HCT116 (cell line): ENCODE measurements at regions not wholly inside any gene's neighbourhood (a gene's known extent, or its start where the extent isn't known, plus 50 kb on each side); places are given as distances from the start of the nearest gene placed in this dataset.

Experiments
- ATAC-seq: fragments of 200-7000 bp; cut with Tn5 transposase; 2 replicates; pipeline ENCODE4 v1.9.1; 2020; ENCODE audit warnings: mild to moderate bottlenecking, moderate library complexity
- BruUV-seq: library from RNA; stranded (reverse); fragments of 400-500 nt; replicated peaks from 2 replicates; lab custom pipeline; 2021; lab: Mats Ljungman, UMichigan
- CTCF ChIA-PET: fragments of 300-600 bp; sonication (Branson Sonifier 250); formaldehyde crosslinking; loops from one replicate; lab custom pipeline; 2021; ENCODE audit warnings: antibody characterized with exemption; lab: Charles Lee
- POLR2A ChIA-PET: fragments of 300-600, 350-600 bp; sonication (Branson Sonifier 250); formaldehyde crosslinking; loops from one replicate; lab custom pipeline; 2021; ENCODE audit warnings: antibody characterized with exemption; lab: Charles Lee
- RAD21 ChIA-PET, 2 experiments: fragments of 300-600 bp; sonication (Branson Sonifier 250); formaldehyde crosslinking; loops; one replicate each; lab custom pipeline; 2023; ENCODE audit warnings: low total read pairs in 2 of 2; ENCODE audit not compliant: uncharacterized antibody in 2 of 2, unreplicated experiment in 2 of 2, low non-redundant PET in 1 of 2; lab: Charles Lee
- DNase-seq: peaks from one replicate; pipeline ENCODE4 v3.0.0-alpha.2; 2010; ENCODE audit warnings: low read depth, low spot score
- H2AFZ ChIP-seq: fragments of 200-600 bp; shearing (Covaris generic), sonication (generic); 2 replicates; pipeline ENCODE4 v1.6.1; 2017; ENCODE audit warnings: low read depth, mixed run types, mixed read lengths, antibody characterized with exemption, low read length; ENCODE audit not compliant: poor library complexity, severe bottlenecking
- H3K27ac ChIP-seq: 2 replicates; pipeline ENCODE4 v1.5.1; 2012; ENCODE audit warnings: low read depth, low read length
- H3K27me3 ChIP-seq: fragments of 200-600 bp; sonication (generic); 2 replicates; pipeline ENCODE4 v1.6.1; 2016; ENCODE audit warnings: mixed run types, low read length, mixed read lengths; ENCODE audit not compliant: insufficient read depth
- H3K36me3 ChIP-seq, 2 experiments: fragments of 200-500 bp in 1 of 2; fragments of 200-600 bp in 1 of 2; sonication (Bioruptor generic) in 1 of 2; sonication (generic) in 1 of 2; 2 replicates each; pipeline versions ENCODE4 v1.5.1 to v1.6.1; 2014 to 2016; ENCODE audit warnings: low read length in 2 of 2, inconsistent platforms in 1 of 2, mixed read lengths in 1 of 2, mixed run types in 1 of 2; ENCODE audit not compliant: insufficient read depth in 2 of 2, control insufficient read depth in 1 of 2
- H3K4me1 ChIP-seq, 2 experiments: fragments of 200-600 bp in 1 of 2; sonication (generic) in 1 of 2; 2 replicates each; pipeline versions ENCODE4 v1.5.1 to v1.6.1; 2012 to 2017; ENCODE audit warnings: low read length in 2 of 2, inconsistent platforms in 1 of 2, mild to moderate bottlenecking in 1 of 2, mixed read lengths in 1 of 2, mixed run types in 1 of 2, moderate library complexity in 1 of 2; ENCODE audit not compliant: insufficient read depth in 2 of 2, control insufficient read depth in 1 of 2
- H3K4me2 ChIP-seq: fragments of 200-600 bp; sonication (generic); 2 replicates; pipeline ENCODE4 v1.6.1; 2017; ENCODE audit warnings: mixed run types, low read length, mixed read lengths
- H3K4me3 ChIP-seq, 2 experiments: fragments of 200-600 bp in 1 of 2; sonication (generic) in 1 of 2; replicated peaks in 1 of 2; 2 replicates each; pipeline ENCODE4 v1.5.1; 2011 to 2016; ENCODE audit warnings: low read length in 2 of 2, control low read depth in 1 of 2, low read depth in 1 of 2, mild to moderate bottlenecking in 1 of 2, mixed read lengths in 1 of 2, mixed run types in 1 of 2
- H3K79me2 ChIP-seq: fragments of 200-600 bp; sonication (generic); 2 replicates; pipeline ENCODE4 v1.6.1; 2017; ENCODE audit warnings: mild to moderate bottlenecking, mixed run types, low read length, moderate library complexity, mixed read lengths; ENCODE audit not compliant: insufficient read depth
- H3K9ac ChIP-seq: fragments of 200-600 bp; sonication (generic); 2 replicates; pipeline ENCODE4 v1.6.1; 2016; ENCODE audit warnings: low read length, mixed read lengths
- H3K9me2 ChIP-seq: fragments of 200-600 bp; sonication (generic), shearing (Covaris generic); 2 replicates; pipeline ENCODE4 v1.6.1; 2017; ENCODE audit warnings: mixed run types, mild to moderate bottlenecking, moderate library complexity; ENCODE audit not compliant: insufficient read depth
- H3K9me3 ChIP-seq, 2 experiments: fragments of 200-500 bp in 1 of 2; fragments of 200-600 bp in 1 of 2; sonication (Bioruptor generic) in 1 of 2; sonication (generic) in 1 of 2; 2 replicates each; pipeline ENCODE4 v1.6.1; 2014 to 2017; ENCODE audit warnings: low read length in 2 of 2, mixed read lengths in 2 of 2, inconsistent platforms in 1 of 2, low read depth in 1 of 2, mild to moderate bottlenecking in 1 of 2, mixed run types in 1 of 2, moderate library complexity in 1 of 2; ENCODE audit not compliant: control insufficient read depth in 1 of 2, insufficient read depth in 1 of 2
- H4K20me1 ChIP-seq: fragments of 200-600 bp; sonication (generic), shearing (Covaris generic); 2 replicates; pipeline ENCODE4 v1.6.1; 2017; ENCODE audit warnings: mixed run types, mild to moderate bottlenecking, moderate library complexity; ENCODE audit not compliant: insufficient read depth
- CEBPB ChIP-seq: IDR thresholded peaks from 2 replicates; pipeline ENCODE4 v1.6.1; 2012; ENCODE audit warnings: low read depth
- EGR1 ChIP-seq: IDR thresholded peaks from 2 replicates; pipeline ENCODE4 v1.6.1; 2012; ENCODE audit warnings: low read depth
- EZH2phosphoT487 ChIP-seq: fragments of 200-600 bp; IDR thresholded peaks from 2 replicates; pipeline ENCODE4 v1.6.1; 2018; ENCODE audit warnings: antibody characterized with exemption, borderline replicate concordance
- FOSL1 ChIP-seq: IDR thresholded peaks from 2 replicates; pipeline ENCODE4 v1.6.1; 2012; ENCODE audit warnings: low read depth
- POLR2A ChIP-seq: IDR thresholded peaks from 2 replicates; pipeline ENCODE4 v1.7.0; 2011; ENCODE audit warnings: borderline replicate concordance; ENCODE audit not compliant: insufficient read depth, insufficient read length; ENCODE audit errors: extremely low read depth
- RAD21 ChIP-seq: IDR thresholded peaks from 2 replicates; pipeline ENCODE4 v1.6.1; 2012; ENCODE audit warnings: low read depth, mild to moderate bottlenecking
- SP1 ChIP-seq: IDR thresholded peaks from 2 replicates; pipeline ENCODE4 v1.6.1; 2012; ENCODE audit warnings: low read depth
- SRF ChIP-seq: IDR thresholded peaks from 2 replicates; pipeline ENCODE4 v1.6.1; 2012; ENCODE audit warnings: low read depth
- TCF7L2 ChIP-seq: IDR thresholded peaks from 2 replicates; pipeline ENCODE4 v1.7.0; 2011; ENCODE audit warnings: borderline replicate concordance, inconsistent platforms; ENCODE audit not compliant: insufficient read depth, insufficient read length; ENCODE audit errors: extremely low read depth
- ZNF274 ChIP-seq: fragments of 200-500 bp; sonication (Bioruptor generic); IDR thresholded peaks from 2 replicates; pipeline ENCODE4 v1.6.1; 2014; ENCODE audit warnings: mild to moderate bottlenecking, low read depth, low read length, inconsistent platforms
- intact Hi-C: fragments of 100-400 bp; cut with micrococcal nuclease; formaldehyde crosslinking; loops from 2 replicates; pipeline ENCODE4 v1.10.0; 2022
- TF ChIP-seq, protein P1 (sequence below): IDR thresholded peaks from 2 replicates; pipeline ENCODE4 v1.6.1; 2011; ENCODE audit warnings: mild to moderate bottlenecking, low read length, moderate library complexity; ENCODE audit not compliant: insufficient replicate concordance; ENCODE audit errors: extremely low read depth
- TF ChIP-seq, protein P2 (sequence below): IDR thresholded peaks from 2 replicates; pipeline ENCODE4 v1.6.1; 2012; ENCODE audit warnings: low read depth
- TF ChIP-seq, protein P3 (sequence below): IDR thresholded peaks from 2 replicates; pipeline ENCODE4 v1.6.1; 2012
- TF ChIP-seq, protein P4 (sequence below), 3 experiments: fragments of 200-600 bp in 1 of 3; sonication (generic) in 1 of 3; IDR thresholded peaks in 2 of 3; conservative IDR thresholded peaks in 1 of 3; 2 replicates each; pipeline ENCODE4 v1.5.1; 2012 to 2017; ENCODE audit warnings: low read depth in 2 of 3, low read length in 2 of 3, antibody characterized with exemption in 1 of 3, borderline replicate concordance in 1 of 3, control low read depth in 1 of 3, mild to moderate bottlenecking in 1 of 3, mixed read lengths in 1 of 3, mixed run types in 1 of 3, moderate library complexity in 1 of 3; ENCODE audit not compliant: insufficient read depth in 1 of 3

DNA sequence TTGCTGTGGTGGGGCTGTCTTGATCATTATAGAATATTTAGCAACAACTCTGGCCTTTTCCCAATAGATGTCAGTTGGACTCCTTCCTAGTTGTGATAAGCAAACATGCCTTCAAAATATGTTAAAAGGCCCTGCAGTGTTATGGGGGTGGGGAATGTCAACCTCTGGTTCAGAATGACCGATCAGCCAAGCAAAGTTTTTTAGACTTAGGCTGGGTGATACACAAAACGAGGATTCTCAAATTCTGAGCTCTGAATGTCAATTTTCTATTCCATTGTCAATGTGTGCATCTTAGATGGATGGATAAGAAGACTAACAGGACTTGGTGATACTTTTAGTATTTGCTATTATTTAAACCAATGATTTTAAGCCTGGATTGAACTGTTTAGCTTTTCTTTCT, 940.0 kb upstream of the GRIA3 start:
- H3K79me2 ChIP-seq: no peaks in the 10 kb centered on the region
- H2AFZ ChIP-seq: no peak overlapping the region
- no peaks in the 10 kb centered on the region for H4K20me1 ChIP-seq
- no peaks in the 10 kb centered on the region for H3K9me2 ChIP-seq
- H3K4me3 ChIP-seq: no peak overlapping the region
- intact Hi-C loops: no loop called here
- ATAC-seq: no peak
- TF ChIP-seq RAD21: no peak
- TF ChIP-seq, protein P1, sequence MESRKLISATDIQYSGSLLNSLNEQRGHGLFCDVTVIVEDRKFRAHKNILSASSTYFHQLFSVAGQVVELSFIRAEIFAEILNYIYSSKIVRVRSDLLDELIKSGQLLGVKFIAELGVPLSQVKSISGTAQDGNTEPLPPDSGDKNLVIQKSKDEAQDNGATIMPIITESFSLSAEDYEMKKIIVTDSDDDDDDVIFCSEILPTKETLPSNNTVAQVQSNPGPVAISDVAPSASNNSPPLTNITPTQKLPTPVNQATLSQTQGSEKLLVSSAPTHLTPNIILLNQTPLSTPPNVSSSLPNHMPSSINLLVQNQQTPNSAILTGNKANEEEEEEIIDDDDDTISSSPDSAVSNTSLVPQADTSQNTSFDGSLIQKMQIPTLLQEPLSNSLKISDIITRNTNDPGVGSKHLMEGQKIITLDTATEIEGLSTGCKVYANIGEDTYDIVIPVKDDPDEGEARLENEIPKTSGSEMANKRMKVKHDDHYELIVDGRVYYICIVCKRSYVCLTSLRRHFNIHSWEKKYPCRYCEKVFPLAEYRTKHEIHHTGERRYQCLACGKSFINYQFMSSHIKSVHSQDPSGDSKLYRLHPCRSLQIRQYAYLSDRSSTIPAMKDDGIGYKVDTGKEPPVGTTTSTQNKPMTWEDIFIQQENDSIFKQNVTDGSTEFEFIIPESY: no peak
- TF ChIP-seq SRF: no peak
- TF ChIP-seq SP1: no peak
- no peak for TF ChIP-seq CEBPB
- no peak for TF ChIP-seq FOSL1
- no peak for TF ChIP-seq ZNF274
- no peak for TF ChIP-seq EGR1
- TF ChIP-seq, all 23 proteins: peak for 0
- no peak overlapping the region for H3K9ac ChIP-seq
- H3K4me2 ChIP-seq: no peak overlapping the region
- no peaks in the 10 kb centered on the region for H3K27me3 ChIP-seq
- no peak overlapping the region for H3K27ac ChIP-seq
- DNase-seq: no peak
- H3K36me3 ChIP-seq: no peaks in the 10 kb centered on the region
- H3K4me1 ChIP-seq: no peaks in the 10 kb centered on the region
- ChIA-PET CTCF (no interaction called here), RAD21 (no interaction called here), POLR2A (no interaction called here)
- no TSS peak for BruUV-seq
- H3K9me3 ChIP-seq: no peaks in the 10 kb centered on the region

DNA sequence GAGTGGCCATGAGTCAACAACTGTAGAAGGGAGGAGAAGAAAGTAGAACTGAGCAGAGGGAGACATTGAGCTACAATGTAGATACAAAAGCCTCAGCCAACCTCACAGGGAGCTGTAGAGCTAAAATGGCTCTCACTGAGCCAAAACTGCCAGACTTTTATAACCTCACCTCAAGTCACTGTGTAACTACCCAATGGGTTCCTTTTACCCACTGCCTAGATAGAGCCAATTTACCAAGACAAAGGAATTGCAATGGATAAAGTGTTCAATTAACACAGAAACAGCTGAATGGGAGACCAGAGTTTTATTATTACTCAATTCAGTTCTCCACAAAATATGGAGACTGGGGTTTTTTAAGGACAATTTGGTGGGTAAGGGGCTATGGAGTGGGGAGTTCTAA, 938.9 kb upstream of the GRIA3 start:
- no peak for DNase-seq
- ChIA-PET POLR2A (no interaction called here), RAD21 (no interaction called here), CTCF (no interaction called here)
- no peaks in the 10 kb centered on the region for H3K9me2 ChIP-seq
- no peaks in the 10 kb centered on the region for H4K20me1 ChIP-seq
- H3K36me3 ChIP-seq: no peaks in the 10 kb centered on the region
- no peak overlapping the region for H2AFZ ChIP-seq
- H3K4me2 ChIP-seq: no peak overlapping the region
- H3K27ac ChIP-seq: no peak overlapping the region
- H3K79me2 ChIP-seq: no peaks in the 10 kb centered on the region
- H3K9me3 ChIP-seq: no peaks in the 10 kb centered on the region
- no peak for ATAC-seq
- H3K4me1 ChIP-seq: no peaks in the 10 kb centered on the region
- no peak overlapping the region for H3K9ac ChIP-seq
- BruUV-seq: no TSS peak
- no peaks in the 10 kb centered on the region for H3K27me3 ChIP-seq
- intact Hi-C loops: no loop called here
- no peak overlapping the region for H3K4me3 ChIP-seq
- no peak for TF ChIP-seq EZH2phosphoT487
- TF ChIP-seq, protein P2, sequence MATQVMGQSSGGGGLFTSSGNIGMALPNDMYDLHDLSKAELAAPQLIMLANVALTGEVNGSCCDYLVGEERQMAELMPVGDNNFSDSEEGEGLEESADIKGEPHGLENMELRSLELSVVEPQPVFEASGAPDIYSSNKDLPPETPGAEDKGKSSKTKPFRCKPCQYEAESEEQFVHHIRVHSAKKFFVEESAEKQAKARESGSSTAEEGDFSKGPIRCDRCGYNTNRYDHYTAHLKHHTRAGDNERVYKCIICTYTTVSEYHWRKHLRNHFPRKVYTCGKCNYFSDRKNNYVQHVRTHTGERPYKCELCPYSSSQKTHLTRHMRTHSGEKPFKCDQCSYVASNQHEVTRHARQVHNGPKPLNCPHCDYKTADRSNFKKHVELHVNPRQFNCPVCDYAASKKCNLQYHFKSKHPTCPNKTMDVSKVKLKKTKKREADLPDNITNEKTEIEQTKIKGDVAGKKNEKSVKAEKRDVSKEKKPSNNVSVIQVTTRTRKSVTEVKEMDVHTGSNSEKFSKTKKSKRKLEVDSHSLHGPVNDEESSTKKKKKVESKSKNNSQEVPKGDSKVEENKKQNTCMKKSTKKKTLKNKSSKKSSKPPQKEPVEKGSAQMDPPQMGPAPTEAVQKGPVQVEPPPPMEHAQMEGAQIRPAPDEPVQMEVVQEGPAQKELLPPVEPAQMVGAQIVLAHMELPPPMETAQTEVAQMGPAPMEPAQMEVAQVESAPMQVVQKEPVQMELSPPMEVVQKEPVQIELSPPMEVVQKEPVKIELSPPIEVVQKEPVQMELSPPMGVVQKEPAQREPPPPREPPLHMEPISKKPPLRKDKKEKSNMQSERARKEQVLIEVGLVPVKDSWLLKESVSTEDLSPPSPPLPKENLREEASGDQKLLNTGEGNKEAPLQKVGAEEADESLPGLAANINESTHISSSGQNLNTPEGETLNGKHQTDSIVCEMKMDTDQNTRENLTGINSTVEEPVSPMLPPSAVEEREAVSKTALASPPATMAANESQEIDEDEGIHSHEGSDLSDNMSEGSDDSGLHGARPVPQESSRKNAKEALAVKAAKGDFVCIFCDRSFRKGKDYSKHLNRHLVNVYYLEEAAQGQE: no peak
- no peak for TF ChIP-seq TCF7L2
- no peak for TF ChIP-seq SP1
- TF ChIP-seq, protein P3, sequence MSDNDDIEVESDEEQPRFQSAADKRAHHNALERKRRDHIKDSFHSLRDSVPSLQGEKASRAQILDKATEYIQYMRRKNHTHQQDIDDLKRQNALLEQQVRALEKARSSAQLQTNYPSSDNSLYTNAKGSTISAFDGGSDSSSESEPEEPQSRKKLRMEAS: no peak
- TF ChIP-seq POLR2A: no peak
- TF ChIP-seq, protein P4, sequence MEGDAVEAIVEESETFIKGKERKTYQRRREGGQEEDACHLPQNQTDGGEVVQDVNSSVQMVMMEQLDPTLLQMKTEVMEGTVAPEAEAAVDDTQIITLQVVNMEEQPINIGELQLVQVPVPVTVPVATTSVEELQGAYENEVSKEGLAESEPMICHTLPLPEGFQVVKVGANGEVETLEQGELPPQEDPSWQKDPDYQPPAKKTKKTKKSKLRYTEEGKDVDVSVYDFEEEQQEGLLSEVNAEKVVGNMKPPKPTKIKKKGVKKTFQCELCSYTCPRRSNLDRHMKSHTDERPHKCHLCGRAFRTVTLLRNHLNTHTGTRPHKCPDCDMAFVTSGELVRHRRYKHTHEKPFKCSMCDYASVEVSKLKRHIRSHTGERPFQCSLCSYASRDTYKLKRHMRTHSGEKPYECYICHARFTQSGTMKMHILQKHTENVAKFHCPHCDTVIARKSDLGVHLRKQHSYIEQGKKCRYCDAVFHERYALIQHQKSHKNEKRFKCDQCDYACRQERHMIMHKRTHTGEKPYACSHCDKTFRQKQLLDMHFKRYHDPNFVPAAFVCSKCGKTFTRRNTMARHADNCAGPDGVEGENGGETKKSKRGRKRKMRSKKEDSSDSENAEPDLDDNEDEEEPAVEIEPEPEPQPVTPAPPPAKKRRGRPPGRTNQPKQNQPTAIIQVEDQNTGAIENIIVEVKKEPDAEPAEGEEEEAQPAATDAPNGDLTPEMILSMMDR (IDR thresholded peaks at IDR 0.05 in 2 of 3, conservative IDR thresholded peaks at IDR 0.05 in 1 of 3; ENCODE audit: borderline replicate concordance in 1 of 3, insufficient read depth in 1 of 3, low read depth in 2 of 3, low read length in 2 of 3): no peak
